Fibroblast of the conjunctiva (primary cell): ENCODE measurements at regions not wholly inside any gene's neighbourhood (a gene's known extent, or its start where the extent isn't known, plus 50 kb on each side); places are given as distances from the start of the nearest gene placed in this dataset.
"Not testable (repeated sequence)": the region's sequence is repeated elsewhere in the genome, so short reads cannot be mapped to it uniquely, and the experiment has no call there.

Source experiments
- DNase-seq: peaks from one replicate; pipeline ENCODE4 v3.0.0-alpha.2; 2010; ENCODE audit warnings: low read depth

- DNase-seq: no peak
These were observed 215.3 kb upstream of the RND3 start for GRCh38 chr2:150702791-150703190.

- no peak for DNase-seq
These were observed 213.5 kb upstream of the RND3 start for GRCh38 chr2:150700666-150701580.

GRCh38 chr2:150699218-150699617 lies 211.8 kb upstream of the RND3 start:
- no peak for DNase-seq

- DNase-seq: peak; percentile 71
These were observed 210.7 kb upstream of the RND3 start for GRCh38 chr2:150698016-150698661.

- no peak for DNase-seq
These were observed 210.1 kb upstream of the RND3 start for GRCh38 chr2:150697596-150697995.

- no peak for DNase-seq
These were observed 208.1 kb upstream of the RND3 start for GRCh38 chr2:150695451-150696135.

- no peak for DNase-seq
These were observed 206.1 kb upstream of the RND3 start for GRCh38 chr2:150693556-150693955.

- DNase-seq: peak; percentile 44
These were observed 203.4 kb upstream of the RND3 start for GRCh38 chr2:150690870-150691269.

GRCh38 chr2:150690261-150690660 lies 202.8 kb upstream of the RND3 start:
- DNase-seq: no peak

- no peak for DNase-seq
These were observed 202.1 kb upstream of the RND3 start for GRCh38 chr2:150689590-150689989.

GRCh38 chr2:150688016-150688415 lies 200.5 kb upstream of the RND3 start:
- no peak for DNase-seq

GRCh38 chr2:150686391-150686790 lies 198.9 kb upstream of the RND3 start:
- no peak for DNase-seq

GRCh38 chr2:150681120-150681804 lies 193.8 kb upstream of the RND3 start:
- DNase-seq: peak; percentile 89

- no peak for DNase-seq
These were observed 192.1 kb upstream of the RND3 start for GRCh38 chr2:150679456-150680120.

GRCh38 chr2:150677551-150677950 lies 190.1 kb upstream of the RND3 start:
- no peak for DNase-seq

GRCh38 chr2:150676747-150677383 lies 189.4 kb upstream of the RND3 start:
- no peak for DNase-seq

- no peak for DNase-seq
These were observed 188.3 kb upstream of the RND3 start for GRCh38 chr2:150675807-150676206.

GRCh38 chr2:150674283-150674682 lies 186.8 kb upstream of the RND3 start:
- no peak for DNase-seq

GRCh38 chr2:150672311-150672710 lies 184.8 kb upstream of the RND3 start:
- no peak for DNase-seq

GRCh38 chr2:150669492-150669891 lies 182.0 kb upstream of the RND3 start:
- no peak for DNase-seq

- DNase-seq: not testable (repeated sequence)
These were observed 179.6 kb upstream of the RND3 start for GRCh38 chr2:150667039-150667438.
